ENCODE measurements at regions not wholly inside any gene's neighbourhood (a gene's known extent, or its start where the extent isn't known, plus 50 kb on each side); places are given as distances from the start of the nearest gene placed in this dataset.

GRCh38 chr4:11281720-11282119 lies 147.0 kb downstream of the HS3ST1 start:
- H3K9ac ChIP-seq (replicated peaks in 1 of 4; ENCODE audit: extremely low read depth in 1 of 4, low read depth in 3 of 4, low read length in 3 of 4), result no peak overlapping the region
- H2AK5ac ChIP-seq (ENCODE audit: low read depth, low read length), result no peak overlapping the region
- H3K4me3 ChIP-seq (ENCODE audit: extremely low read depth in 1 of 4, insufficient read depth in 2 of 4, low read depth in 3 of 4, low read length in 4 of 4), result no peak overlapping the region
- H3K9me3 ChIP-seq (ENCODE audit: insufficient read depth in 2 of 2, low read depth in 1 of 2, low read length in 1 of 2), result peaks cover 4 to 11% of the 10 kb centered on the region in 2 experiments; a peak in 3 of 4 replicates
- H3K27ac ChIP-seq (ENCODE audit: low read depth, low read length), result no peak overlapping the region
- H2AFZ ChIP-seq (ENCODE audit: low read length), result no peak overlapping the region
- ChIA-PET POLR2A (ENCODE audit: partially characterized antibody) (no interaction called here), CTCF (ENCODE audit: partially characterized antibody) (interaction anchor here (0.7 kb wide), 1 partner anchor 158 kb away, joined by 3 read pairs; no protein-coding TSS in a partner anchor)
- no peak overlapping the region for H2BK15ac ChIP-seq (ENCODE audit: low read length)
- H3K79me1 ChIP-seq (ENCODE audit: low read depth, low read length), result no peaks in the 10 kb centered on the region
- H4K91ac ChIP-seq (replicated peaks; ENCODE audit: insufficient read length, low read length), result no peak overlapping the region
- no peak overlapping the region for H3K23ac ChIP-seq (ENCODE audit: insufficient read length)
- H2BK120ac ChIP-seq (replicated peaks; ENCODE audit: low read depth, low read length), result no peak overlapping the region
- H2BK5ac ChIP-seq (ENCODE audit: low read depth, low read length), result no peak overlapping the region
- no peak overlapping the region for H2BK20ac ChIP-seq (ENCODE audit: low read length)
- no peak overlapping the region for H3K56ac ChIP-seq (replicated peaks; ENCODE audit: insufficient read length, low read depth, low read length)
- H3K4me1 ChIP-seq (replicated peaks in 1 of 4; ENCODE audit: control insufficient read depth in 3 of 4, insufficient read depth in 4 of 4, low read length in 3 of 4), result no peaks in the 10 kb centered on the region
- H3K79me2 ChIP-seq (ENCODE audit: control insufficient read depth in 1 of 2, insufficient read depth in 2 of 2, low read length in 2 of 2), result no peaks in the 10 kb centered on the region
- H3K4me2 ChIP-seq (ENCODE audit: insufficient read depth in 1 of 2, low read depth in 2 of 2, low read length in 2 of 2), result no peak overlapping the region
- DNase-seq (ENCODE audit: low read depth in 1 of 2, low spot score in 2 of 2) (no peak), FAIRE-seq (no peak)
- no peak overlapping the region for H3K18ac ChIP-seq (ENCODE audit: extremely low read depth, low read length)
- H3K23me2 ChIP-seq (ENCODE audit: low read depth, low read length), result no peaks in the 10 kb centered on the region
- H3K27me3 ChIP-seq (replicated peaks in 1 of 4; ENCODE audit: control insufficient read depth in 3 of 4, extremely low read depth in 1 of 4, insufficient read depth in 3 of 4, low read length in 3 of 4), result no peaks in the 10 kb centered on the region
- no peak overlapping the region for H4K8ac ChIP-seq (ENCODE audit: extremely low read depth, insufficient read depth, low read length)
- no peaks in the 10 kb centered on the region for H4K20me1 ChIP-seq (replicated peaks in 1 of 2; ENCODE audit: control insufficient read depth in 1 of 2, insufficient read depth in 2 of 2, low read length in 2 of 2)
- H2BK12ac ChIP-seq (ENCODE audit: low read depth, low read length), result no peak overlapping the region
- no peaks in the 10 kb centered on the region for H3K36me3 ChIP-seq (ENCODE audit: control insufficient read depth in 2 of 4, insufficient read depth in 4 of 4, low read length in 3 of 4)
- H3K14ac ChIP-seq (ENCODE audit: insufficient read length), result no peak overlapping the region
- no peak overlapping the region for H4K5ac ChIP-seq (ENCODE audit: insufficient read length, low read depth, low read length)
- WGBS, 2 experiments (ENCODE audit: extremely low coverage in 1 of 2, insufficient coverage in 1 of 2, insufficient read length in 1 of 2, insufficient replicate concordance in 2 of 2, low coverage in 1 of 2, low lambda C conversion rate in 2 of 2, missing lambda C conversion rate in 1 of 2), result 71% methylated on average over 1 of the region's 1 CpG; no CpG with 5 or more reads in 1 of the 2 experiments
- H3K4ac ChIP-seq (replicated peaks; ENCODE audit: insufficient read length, low read depth, low read length), result no peak overlapping the region
- TF ChIP-seq SAP30 (IDR thresholded peaks at IDR 0.05; ENCODE audit: insufficient read depth, insufficient replicate concordance, low read length) (no peak), POU5F1 (IDR thresholded peaks at IDR 0.05; ENCODE audit: low read depth, low read length) (no peak), BCL11A (IDR thresholded peaks at IDR 0.05; ENCODE audit: low read depth in 2 of 2, low read length in 2 of 2) (no peak), TAF7 (optimal IDR thresholded peaks at IDR 0.05; ENCODE audit: borderline replicate concordance, low read depth, low read length) (no peak), GABPA (IDR thresholded peaks at IDR 0.05; ENCODE audit: borderline replicate concordance, insufficient read depth, low read length) (no peak), CTBP2 (IDR thresholded peaks at IDR 0.05; ENCODE audit: borderline replicate concordance, insufficient read depth, insufficient read length, low read length) (no peak), YY1 (IDR thresholded peaks at IDR 0.05; ENCODE audit: low read depth, low read length) (no peak), ZNF274 (IDR thresholded peaks at IDR 0.05; ENCODE audit: borderline replicate concordance, extremely low read depth, low read length) (no peak), GTF2F1 (IDR thresholded peaks at IDR 0.05; ENCODE audit: borderline replicate concordance, low read depth, low read length) (no peak), ATF3 (IDR thresholded peaks at IDR 0.05; ENCODE audit: insufficient read depth, low read depth, low read length) (no peak), RFX5 (IDR thresholded peaks at IDR 0.05; ENCODE audit: borderline replicate concordance, low read depth, low read length) (no peak), CBX8 (IDR thresholded peaks at IDR 0.05; ENCODE audit: borderline replicate concordance, low read depth, low read length) (no peak), SUZ12 (IDR thresholded peaks at IDR 0.05; ENCODE audit: low read length) (no peak), SP4 (IDR thresholded peaks at IDR 0.05; ENCODE audit: low read length) (no peak), BRCA1 (IDR thresholded peaks at IDR 0.05; ENCODE audit: low read depth, low read length) (no peak)

Measured in H1 (cell line).